ENCODE measurements at regions not wholly inside any gene's neighbourhood (a gene's known extent, or its start where the extent isn't known, plus 50 kb on each side); places are given as distances from the start of the nearest gene placed in this dataset.

GRCh38 chr19:31546205-31546960 lies 197.1 kb upstream of the TSHZ3 start:
- Histone ChIP-seq H3K4me1 (ENCODE audit: control insufficient read depth in 5 of 5, insufficient read depth in 5 of 5, low read length in 5 of 5) (no peaks in the 10 kb centered on the region), H3K9me3 (ENCODE audit: control insufficient read depth in 4 of 4, insufficient read depth in 3 of 4, low read length in 3 of 4) (no peaks in the 10 kb centered on the region), H3K4me3 (no peak overlapping the region), H3K9ac (ENCODE audit: insufficient read depth in 1 of 2, low read length in 2 of 2) (no peak overlapping the region), H3K36me3 (ENCODE audit: control insufficient read depth in 4 of 4, insufficient read depth in 4 of 4, low read length in 4 of 4) (no peaks in the 10 kb centered on the region), H3K27me3 (ENCODE audit: control insufficient read depth in 3 of 3, insufficient read depth in 3 of 3, low read length in 2 of 3) (no peaks in the 10 kb centered on the region), H3K27ac (ENCODE audit: low read depth in 1 of 2, low read length in 1 of 2) (no peak overlapping the region)
- TF ChIP-seq, protein P1, sequence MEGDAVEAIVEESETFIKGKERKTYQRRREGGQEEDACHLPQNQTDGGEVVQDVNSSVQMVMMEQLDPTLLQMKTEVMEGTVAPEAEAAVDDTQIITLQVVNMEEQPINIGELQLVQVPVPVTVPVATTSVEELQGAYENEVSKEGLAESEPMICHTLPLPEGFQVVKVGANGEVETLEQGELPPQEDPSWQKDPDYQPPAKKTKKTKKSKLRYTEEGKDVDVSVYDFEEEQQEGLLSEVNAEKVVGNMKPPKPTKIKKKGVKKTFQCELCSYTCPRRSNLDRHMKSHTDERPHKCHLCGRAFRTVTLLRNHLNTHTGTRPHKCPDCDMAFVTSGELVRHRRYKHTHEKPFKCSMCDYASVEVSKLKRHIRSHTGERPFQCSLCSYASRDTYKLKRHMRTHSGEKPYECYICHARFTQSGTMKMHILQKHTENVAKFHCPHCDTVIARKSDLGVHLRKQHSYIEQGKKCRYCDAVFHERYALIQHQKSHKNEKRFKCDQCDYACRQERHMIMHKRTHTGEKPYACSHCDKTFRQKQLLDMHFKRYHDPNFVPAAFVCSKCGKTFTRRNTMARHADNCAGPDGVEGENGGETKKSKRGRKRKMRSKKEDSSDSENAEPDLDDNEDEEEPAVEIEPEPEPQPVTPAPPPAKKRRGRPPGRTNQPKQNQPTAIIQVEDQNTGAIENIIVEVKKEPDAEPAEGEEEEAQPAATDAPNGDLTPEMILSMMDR (IDR thresholded peaks at IDR 0.05; ENCODE audit: control extremely low read depth, extremely low read depth) = no peak
- WGBS, 2 donors = 74 to 77% methylated on average over 9 of the region's 9 CpGs
- ATAC-seq (ENCODE audit: insufficient read depth, low FRiP score) (no peak), DNase-seq (no peak)

DNA sequence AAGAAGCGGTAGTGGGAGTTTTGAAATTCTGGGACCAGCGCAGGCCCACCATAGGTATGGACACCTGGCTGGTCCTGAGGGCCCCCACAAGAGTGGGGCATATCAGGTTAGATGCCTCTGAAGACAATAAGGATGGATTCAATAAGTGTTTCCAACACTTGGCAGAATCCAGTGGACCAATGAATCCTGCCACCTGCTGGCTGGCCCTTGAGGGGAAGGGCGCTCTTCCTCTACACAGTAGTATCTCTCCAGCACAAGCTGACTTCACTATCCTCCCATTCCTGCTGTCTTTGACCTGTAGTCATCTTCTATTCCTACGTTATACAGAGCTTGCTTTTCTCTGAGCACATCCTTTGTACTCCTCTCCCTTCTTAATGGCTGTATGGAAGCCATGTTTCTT lies 199.7 kb upstream of the TSHZ3 start:
- DNase-seq = no peak

DNA sequence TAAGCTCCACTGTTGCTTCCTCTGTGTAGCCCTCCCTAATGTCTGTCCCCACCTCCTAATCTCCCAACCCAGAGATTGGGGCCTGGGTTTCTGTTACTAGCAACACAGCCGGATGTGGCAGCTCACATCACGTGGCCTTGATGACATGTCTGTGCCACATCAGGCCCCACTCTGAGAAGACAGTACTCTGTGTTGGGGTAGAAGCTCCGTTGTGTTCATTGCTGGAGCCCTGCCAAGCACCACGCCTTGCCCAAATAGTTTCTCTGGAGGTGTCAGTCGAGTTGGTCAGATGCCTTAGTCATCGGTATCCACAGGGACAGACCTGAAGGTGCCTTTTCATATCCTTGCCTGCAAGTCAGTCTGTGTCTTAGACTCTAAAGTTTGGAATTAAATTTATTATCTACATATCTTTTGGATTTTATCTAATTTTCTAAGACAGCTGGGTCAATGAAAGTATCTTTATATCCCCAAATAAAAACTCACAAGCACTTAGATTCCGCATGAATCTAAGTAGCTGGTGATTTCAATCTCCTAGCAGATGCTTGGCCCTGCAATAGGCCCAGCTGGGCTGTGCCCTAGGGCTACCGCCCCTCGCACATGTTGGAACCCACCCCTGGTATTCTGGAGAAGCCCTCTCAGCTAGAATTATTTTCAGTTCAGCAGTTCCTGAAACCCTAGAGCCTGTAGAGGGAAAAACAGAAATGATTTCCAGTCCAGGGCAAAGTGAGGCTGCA lies 204.0 kb upstream of the TSHZ3 start:
- Histone ChIP-seq H3K27ac (ENCODE audit: low read depth in 1 of 2, low read length in 1 of 2) (no peak overlapping the region), H3K27me3 (ENCODE audit: control insufficient read depth in 3 of 3, insufficient read depth in 3 of 3, low read length in 2 of 3) (no peaks in the 10 kb centered on the region), H3K9me3 (ENCODE audit: control insufficient read depth in 4 of 4, insufficient read depth in 3 of 4, low read length in 3 of 4) (no peaks in the 10 kb centered on the region), H3K4me1 (ENCODE audit: control insufficient read depth in 5 of 5, insufficient read depth in 5 of 5, low read length in 5 of 5) (peaks cover 0 to 15% (median 0%) of the 10 kb centered on the region in 5 donors), H3K4me3 (no peak overlapping the region), H3K9ac (ENCODE audit: insufficient read depth in 1 of 2, low read length in 2 of 2) (no peak overlapping the region), H3K36me3 (ENCODE audit: control insufficient read depth in 4 of 4, insufficient read depth in 4 of 4, low read length in 4 of 4) (no peaks in the 10 kb centered on the region)
- ATAC-seq (ENCODE audit: insufficient read depth, low FRiP score) = no peak
- TF ChIP-seq, protein P1 (IDR thresholded peaks at IDR 0.05; ENCODE audit: control extremely low read depth, extremely low read depth) = no peak
- DNase-seq = peak; percentile 53 to 60 (median 60)
- WGBS, 2 donors = 70 to 80% methylated on average over 9 of the region's 9 CpGs

More for the DNA sequence above, 199.7 kb upstream of the TSHZ3 start:
- no peak for ATAC-seq (ENCODE audit: insufficient read depth, low FRiP score)
- WGBS, 2 donors = 83 to 85% methylated on average over 4 of the region's 4 CpGs
- H3K4me3 ChIP-seq = no peak overlapping the region
- no peak overlapping the region for H3K27ac ChIP-seq (ENCODE audit: low read depth in 1 of 2, low read length in 1 of 2)
- H3K9ac ChIP-seq (ENCODE audit: insufficient read depth in 1 of 2, low read length in 2 of 2) = no peak overlapping the region
- no peaks in the 10 kb centered on the region for H3K9me3 ChIP-seq (ENCODE audit: control insufficient read depth in 4 of 4, insufficient read depth in 3 of 4, low read length in 3 of 4)
- H3K27me3 ChIP-seq (ENCODE audit: control insufficient read depth in 3 of 3, insufficient read depth in 3 of 3, low read length in 2 of 3) = no peaks in the 10 kb centered on the region
- no peaks in the 10 kb centered on the region for H3K36me3 ChIP-seq (ENCODE audit: control insufficient read depth in 4 of 4, insufficient read depth in 4 of 4, low read length in 4 of 4)
- TF ChIP-seq, protein P1 (IDR thresholded peaks at IDR 0.05; ENCODE audit: control extremely low read depth, extremely low read depth) = no peak
- H3K4me1 ChIP-seq (ENCODE audit: control insufficient read depth in 5 of 5, insufficient read depth in 5 of 5, low read length in 5 of 5) = peaks cover 0 to 14% (median 0%) of the 10 kb centered on the region in 5 donors

All from lung (tissue), 11 donors.